Suppressor macrophage (primary cell): ENCODE measurements at regions not wholly inside any gene's neighbourhood (a gene's known extent, or its start where the extent isn't known, plus 50 kb on each side); places are given as distances from the start of the nearest gene placed in this dataset.
"Not testable (repeated sequence)": the region's sequence is repeated elsewhere in the genome, so short reads cannot be mapped to it uniquely, and the experiment has no call there.

Source experiments
- DNase-seq, 4 experiments: peaks; one replicate each; pipeline ENCODE4 v3.0.0-alpha.2; 2020 to 2022

GRCh38 chr3:115254492-115255196, 107.6 kb upstream of the ZBTB20 start:
- no peak for DNase-seq

GRCh38 chr3:115255197-115255585, 108.1 kb upstream of the ZBTB20 start:
- no peak for DNase-seq

- DNase-seq, result no peak
Observed at GRCh38 chr3:115270849-115271248, 123.8 kb upstream of the ZBTB20 start.

- DNase-seq, result no peak
Observed at GRCh38 chr3:115272036-115272824, 125.1 kb upstream of the ZBTB20 start.

- DNase-seq, result peak; percentile 6 to 44 (median 27)
Observed at GRCh38 chr3:115275896-115276295, 128.8 kb upstream of the ZBTB20 start.

GRCh38 chr3:115279939-115280338, 132.9 kb upstream of the ZBTB20 start:
- peak in 2 of 4 experiments; percentile 26 to 36 for DNase-seq

GRCh38 chr3:115280506-115280905, 133.4 kb upstream of the ZBTB20 start:
- DNase-seq, result peak; percentile 9 to 48 (median 40)

GRCh38 chr3:115281697-115282675, 134.9 kb upstream of the ZBTB20 start:
- DNase-seq, result peak in 2 of 4 experiments; percentile 3 to 19

- DNase-seq, result no peak
Observed at GRCh38 chr3:115284980-115285379, 137.9 kb upstream of the ZBTB20 start.

- DNase-seq, result no peak
Observed at GRCh38 chr3:115286529-115287197, 139.6 kb upstream of the ZBTB20 start.

GRCh38 chr3:115287198-115287597, 140.1 kb upstream of the ZBTB20 start:
- no peak for DNase-seq

- DNase-seq, result no peak
Observed at GRCh38 chr3:115292131-115292530, 145.0 kb upstream of the ZBTB20 start.

- DNase-seq, result no peak
Observed at GRCh38 chr3:115292677-115293165, 145.6 kb upstream of the ZBTB20 start.

GRCh38 chr3:115293321-115293720, 146.2 kb upstream of the ZBTB20 start:
- no peak for DNase-seq

GRCh38 chr3:115301364-115301860, 154.3 kb upstream of the ZBTB20 start:
- DNase-seq, result no peak

- DNase-seq, result not testable (repeated sequence)
Observed at GRCh38 chr3:115317953-115318352, 170.9 kb upstream of the ZBTB20 start.

GRCh38 chr3:115321400-115321805, 174.3 kb upstream of the ZBTB20 start:
- DNase-seq, result peak in 1 of 4 experiments; percentile 2

GRCh38 chr3:115322901-115323300, 175.8 kb upstream of the ZBTB20 start:
- DNase-seq, result no peak

- no peak for DNase-seq
Observed at GRCh38 chr3:115323380-115323779, 176.3 kb upstream of the ZBTB20 start.

GRCh38 chr3:115324056-115324455, 177.0 kb upstream of the ZBTB20 start:
- no peak for DNase-seq

- peak in 1 of 4 experiments; percentile 1 for DNase-seq
Observed at GRCh38 chr3:115325539-115325938, 178.5 kb upstream of the ZBTB20 start.

GRCh38 chr3:115330430-115330829, 183.3 kb upstream of the ZBTB20 start:
- DNase-seq, result no peak
